Skin of body (tissue), 1 donor: ENCODE measurements at regions not wholly inside any gene's neighbourhood (a gene's known extent, or its start where the extent isn't known, plus 50 kb on each side); places are given as distances from the start of the nearest gene placed in this dataset.
"Not testable (repeated sequence)": the region's sequence is repeated elsewhere in the genome, so short reads cannot be mapped to it uniquely, and the experiment has no call there.

ENCODE experiments used
- DNase-seq: peaks from one replicate; lab custom pipeline; 2025; lab: John Stamatoyannopoulos, UW

GRCh38 chr18:7178568-7178967, 52.3 kb upstream of the LRRC30 start:
- DNase-seq, result not testable (repeated sequence)

- peak; percentile 40 for DNase-seq
These were observed 53.7 kb upstream of the LRRC30 start for GRCh38 chr18:7177116-7177744.

- no peak for DNase-seq
These were observed 56.4 kb upstream of the LRRC30 start for GRCh38 chr18:7174344-7175095.

- no peak for DNase-seq
These were observed 55.6 kb upstream of the LAMA1 start for GRCh38 chr18:7173216-7173615.

DNA sequence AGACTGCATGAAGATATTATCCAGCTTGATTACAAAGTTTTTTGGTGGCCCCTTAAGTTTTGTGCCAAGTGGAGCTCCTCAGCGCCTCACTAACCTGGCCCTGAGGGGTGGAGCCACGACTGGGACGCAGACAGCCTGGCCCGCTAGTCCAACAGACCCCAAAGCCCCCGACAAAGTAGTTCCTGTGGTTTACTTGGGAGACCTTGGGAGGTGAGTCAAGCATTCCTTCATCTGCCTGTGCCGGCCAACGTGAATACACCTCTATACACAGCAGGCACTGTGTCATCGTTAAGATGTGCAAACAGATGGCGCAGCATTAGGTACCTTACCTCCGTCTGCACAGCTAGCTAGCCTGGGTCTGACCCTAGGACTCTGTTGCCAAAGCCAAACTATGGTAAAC, 55.0 kb upstream of the LAMA1 start:
- DNase-seq, result no peak

DNA sequence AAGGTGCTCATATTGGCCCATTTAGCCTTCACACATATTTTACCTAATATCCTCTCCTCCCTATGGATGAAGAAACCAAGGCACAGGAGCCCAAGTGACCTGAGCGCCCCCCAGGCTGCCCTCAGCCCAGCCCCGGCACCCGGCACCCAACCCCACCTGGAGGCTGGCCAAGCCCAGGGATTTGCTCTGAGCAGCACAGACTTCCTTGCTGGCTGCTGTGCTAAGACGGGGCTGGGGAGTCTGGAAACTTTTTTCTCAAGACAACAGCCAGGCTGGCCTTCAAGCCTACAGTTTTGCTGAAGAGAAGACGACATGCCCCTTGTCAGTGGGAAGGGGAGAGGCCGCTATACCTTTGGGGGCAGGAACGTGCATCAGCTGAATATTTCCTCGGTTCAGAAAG, 52.7 kb upstream of the LAMA1 start:
- DNase-seq, result no peak

DNA sequence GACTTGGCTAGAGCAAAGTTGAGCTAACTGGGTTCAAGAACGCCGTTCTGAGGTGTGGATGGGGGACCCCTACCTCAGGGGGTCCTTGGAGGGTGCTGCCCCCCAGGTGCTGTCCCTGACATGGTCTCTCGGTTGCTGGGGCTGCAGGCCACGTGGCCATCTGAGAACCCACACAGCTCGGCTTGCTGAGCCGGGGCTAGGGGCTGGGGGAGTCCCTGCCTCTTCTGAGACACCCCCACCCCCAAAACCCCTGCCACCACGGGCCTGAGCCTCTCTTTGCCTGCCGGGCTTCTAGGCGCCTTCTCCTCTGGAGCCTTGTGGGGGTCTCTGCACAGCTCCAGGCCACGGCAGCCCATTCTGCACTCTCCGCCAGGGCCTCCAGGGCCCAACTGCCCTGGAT, 52.0 kb upstream of the LAMA1 start:
- no peak for DNase-seq

DNA sequence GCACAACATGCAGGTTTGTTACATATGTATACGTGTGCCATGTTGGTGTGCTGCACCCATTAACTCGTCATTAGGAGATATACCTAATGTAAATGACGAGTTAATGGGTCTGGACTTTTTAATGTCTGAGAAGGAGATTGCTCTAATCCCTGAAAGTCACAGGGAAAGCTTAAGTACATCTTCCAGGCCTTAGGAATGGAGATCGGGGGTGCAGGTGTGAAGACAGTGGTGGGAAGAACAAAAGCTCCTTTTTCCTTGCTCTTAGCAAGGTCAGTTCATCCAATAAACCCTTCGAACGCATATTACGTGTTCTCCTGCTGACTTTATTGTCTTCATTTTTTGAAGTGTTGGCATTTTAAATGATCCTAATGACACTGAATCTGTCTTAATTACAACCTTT, 50.8 kb upstream of the LAMA1 start:
- no peak for DNase-seq
